ENCODE measurements at regions not wholly inside any gene's neighbourhood (a gene's known extent, or its start where the extent isn't known, plus 50 kb on each side); places are given as distances from the start of the nearest gene placed in this dataset.

DNA sequence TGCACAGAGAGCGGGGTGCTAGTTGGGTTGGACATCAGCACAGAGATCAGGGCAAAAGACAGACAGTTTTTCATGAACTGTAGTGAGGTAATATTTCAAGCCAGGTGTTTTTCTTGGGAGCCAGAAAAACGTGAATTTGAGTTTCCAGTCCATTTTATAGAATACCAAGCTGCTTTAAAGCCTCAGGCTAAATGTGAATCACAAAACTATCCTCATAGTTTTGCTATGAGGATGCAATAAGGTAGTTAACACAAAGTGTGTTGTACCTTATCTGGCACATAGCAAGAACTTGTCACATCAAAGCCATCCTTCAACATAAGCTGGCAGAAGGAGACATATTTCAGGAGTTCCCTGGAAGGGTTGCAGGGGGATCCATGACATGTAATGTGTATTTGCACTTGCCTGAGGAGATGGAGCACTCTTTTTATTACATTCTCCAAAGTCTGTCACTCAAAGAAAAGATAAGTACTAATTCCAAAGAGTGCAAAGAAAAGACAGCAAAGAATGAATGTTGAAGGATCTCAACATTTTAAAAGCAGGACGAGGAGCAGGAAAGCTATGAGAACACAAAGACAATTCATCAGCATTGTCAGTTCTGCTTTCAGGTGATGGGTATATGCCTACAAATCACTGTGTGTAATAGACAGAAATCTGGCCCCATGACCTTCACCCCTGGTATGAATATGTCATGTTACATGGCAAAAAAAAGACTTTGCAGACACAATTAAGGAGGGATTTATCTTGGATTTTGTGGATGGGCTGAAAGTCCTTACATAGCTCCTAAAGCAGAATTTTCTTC lies 1046.4 kb downstream of the NTRK3 start:
- no peak for DNase-seq (ENCODE audit: low read depth in 3 of 3, low spot score in 2 of 3)

DNA sequence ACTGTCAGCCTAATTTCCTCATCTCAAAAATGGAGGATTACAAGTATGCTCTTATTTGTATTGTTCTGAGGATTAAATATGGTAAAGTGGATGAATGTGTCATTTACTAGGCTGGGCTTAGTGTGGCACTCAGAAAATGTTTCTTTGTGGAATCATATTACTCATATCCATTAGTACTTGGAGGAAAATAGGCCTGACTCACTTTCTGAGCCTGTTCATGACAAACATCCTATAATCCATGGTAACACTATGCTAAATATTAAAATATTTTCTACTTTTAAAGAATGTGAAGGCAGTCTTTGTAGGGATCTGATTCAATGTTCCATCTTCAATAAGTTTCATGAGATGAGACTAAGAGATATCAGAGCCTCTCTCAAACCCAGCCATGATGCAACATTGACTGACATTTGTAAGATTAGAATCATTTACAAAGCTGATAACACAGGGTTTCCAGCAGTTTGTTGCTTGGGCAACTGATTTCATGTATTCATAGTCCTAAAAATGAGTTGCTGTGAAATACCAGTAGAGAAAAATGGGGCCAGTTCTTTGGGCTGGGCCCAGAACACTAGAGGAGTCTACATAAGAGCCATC lies 1048.5 kb downstream of the NTRK3 start:
- no peak for DNase-seq (ENCODE audit: low read depth in 3 of 3, low spot score in 2 of 3)

GRCh38 chr15:87207251-87207650 lies 1049.3 kb downstream of the NTRK3 start:
- DNase-seq (ENCODE audit: low read depth in 3 of 3, low spot score in 2 of 3), result no peak

GRCh38 chr15:87201986-87202385 lies 1054.6 kb downstream of the NTRK3 start:
- no peak for DNase-seq (ENCODE audit: low read depth in 3 of 3, low spot score in 2 of 3)

DNA sequence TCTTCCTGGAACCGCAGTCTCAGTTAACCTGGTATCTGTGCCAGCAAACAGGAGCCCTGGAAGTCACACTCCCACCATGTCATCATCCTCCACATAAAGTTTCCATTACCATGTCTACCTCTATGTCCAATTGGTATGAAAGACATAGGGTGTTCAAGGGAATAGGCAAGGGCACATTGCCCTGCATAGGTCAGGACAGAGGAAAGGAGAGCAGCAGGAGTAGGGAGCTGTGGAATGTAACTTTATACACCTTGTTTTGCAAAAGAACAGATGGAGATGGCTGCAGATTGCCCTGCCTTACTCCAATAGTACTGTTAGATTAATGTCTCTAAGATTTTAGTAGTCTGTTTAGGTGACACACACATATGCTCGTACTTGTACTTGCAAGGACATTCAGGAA lies 1056.4 kb downstream of the NTRK3 start:
- no peak for DNase-seq (ENCODE audit: low read depth in 3 of 3, low spot score in 2 of 3)

DNA sequence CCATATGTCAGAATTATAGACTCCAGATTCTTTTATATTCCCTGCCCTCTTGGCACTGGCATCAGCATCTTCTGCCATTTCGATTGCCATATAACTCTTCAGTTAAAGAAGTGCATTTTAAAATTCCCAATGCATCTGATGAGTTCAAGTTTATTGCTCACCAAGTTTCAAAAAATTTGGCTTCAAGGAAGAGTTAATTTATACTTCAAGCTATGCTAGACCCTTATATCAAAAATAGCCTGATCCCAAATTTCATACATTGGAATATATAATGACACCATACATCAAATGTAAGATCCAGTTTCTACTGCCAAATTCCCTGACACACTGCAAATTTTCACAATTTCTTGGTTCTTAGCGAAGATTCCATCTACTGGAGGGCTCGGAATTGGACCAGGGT lies 1058.6 kb downstream of the NTRK3 start:
- DNase-seq (ENCODE audit: low read depth in 3 of 3, low spot score in 2 of 3), result no peak

GRCh38 chr15:87196498-87196897 lies 1060.0 kb downstream of the NTRK3 start:
- DNase-seq (ENCODE audit: low read depth in 3 of 3, low spot score in 2 of 3), result no peak

DNA sequence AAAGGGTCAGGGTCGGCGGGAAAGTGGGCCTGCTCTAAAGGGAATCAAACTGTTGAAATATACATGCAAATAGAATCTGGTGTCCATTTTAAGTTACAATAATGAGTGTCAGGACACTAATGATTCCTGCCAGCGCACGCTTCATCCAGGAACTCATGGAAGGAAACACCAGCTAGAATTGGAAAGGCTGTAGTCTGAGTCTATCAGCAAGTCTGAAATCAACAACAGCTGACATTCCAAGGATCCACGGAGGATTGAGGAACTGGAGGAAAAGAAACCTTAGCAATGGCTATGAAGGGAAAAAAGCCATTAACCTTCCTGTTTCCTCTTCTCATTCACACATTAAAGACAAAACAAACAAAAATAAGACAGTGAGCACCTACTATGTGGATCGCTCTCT lies 1063.1 kb downstream of the NTRK3 start:
- DNase-seq (ENCODE audit: low read depth in 3 of 3, low spot score in 2 of 3), result no peak

- no peak for DNase-seq (ENCODE audit: low read depth in 3 of 3, low spot score in 2 of 3)
These were observed 1088.0 kb downstream of the AGBL1 start for GRCh38 chr15:87167706-87168105.

GRCh38 chr15:87167055-87167454 lies 1087.4 kb downstream of the AGBL1 start:
- DNase-seq (ENCODE audit: low read depth in 3 of 3, low spot score in 2 of 3), result no peak

DNA sequence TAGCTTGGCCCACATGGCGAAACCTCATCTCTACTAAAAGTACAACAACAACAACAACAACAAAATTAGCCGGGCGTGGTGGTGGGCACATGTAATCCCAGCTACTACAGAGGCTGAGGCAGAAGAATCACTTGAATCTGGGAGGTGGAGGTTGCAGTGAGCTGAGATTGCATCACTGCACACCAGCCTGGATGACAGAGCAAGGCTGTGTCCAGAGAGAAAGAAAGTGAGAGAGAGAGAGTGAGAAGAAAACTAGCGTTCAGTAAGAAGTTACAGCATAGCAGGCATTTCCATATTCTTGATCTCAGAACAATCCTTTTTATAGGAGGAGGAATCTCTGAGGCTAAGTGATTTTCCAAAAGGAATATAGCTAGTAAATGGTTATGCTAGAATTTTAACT lies 1076.1 kb downstream of the AGBL1 start:
- no peak for DNase-seq (ENCODE audit: low read depth in 3 of 3, low spot score in 2 of 3)

DNA sequence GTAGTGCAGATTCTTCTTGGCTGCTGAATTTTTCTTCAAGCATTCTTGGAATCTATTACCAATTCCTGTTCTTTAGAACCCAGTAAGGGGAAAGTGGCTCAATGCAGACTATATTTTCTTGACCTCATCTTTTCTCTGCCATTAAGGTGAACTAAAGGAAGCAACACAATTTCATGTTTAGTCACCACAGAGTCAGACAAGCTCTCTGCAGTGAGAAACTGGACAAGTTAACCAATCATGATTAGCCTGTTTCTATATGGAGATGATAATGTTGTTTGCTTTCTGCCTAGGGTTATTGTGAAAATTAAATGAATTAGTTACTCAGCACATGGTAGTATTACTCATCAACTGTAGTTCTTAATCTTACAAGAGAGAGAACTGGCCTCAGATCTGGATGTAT lies 1075.1 kb downstream of the AGBL1 start:
- DNase-seq (ENCODE audit: low read depth in 3 of 3, low spot score in 2 of 3), result no peak

GRCh38 chr15:87151202-87151748 lies 1071.6 kb downstream of the AGBL1 start:
- DNase-seq (ENCODE audit: low read depth in 3 of 3, low spot score in 2 of 3), result no peak

DNA sequence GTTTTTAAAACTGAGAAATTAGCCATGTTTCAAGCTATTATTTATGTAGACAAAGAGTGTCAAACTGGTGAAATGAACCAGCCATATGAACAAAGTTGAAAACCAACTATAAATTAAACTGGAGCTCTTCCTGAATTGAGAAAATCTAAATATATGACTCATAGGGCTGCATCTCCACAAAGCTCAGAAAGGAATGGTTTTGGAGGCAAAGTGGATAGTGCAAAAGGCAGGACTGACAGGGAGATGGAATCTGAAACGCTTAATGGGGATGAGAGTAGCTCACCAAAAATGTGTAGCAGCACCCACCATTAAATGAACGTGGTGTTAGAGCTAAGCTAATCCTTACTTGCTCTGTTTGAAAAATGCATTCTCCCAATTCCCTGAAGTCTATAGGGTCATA lies 1066.0 kb downstream of the AGBL1 start:
- no peak for DNase-seq (ENCODE audit: low read depth in 3 of 3, low spot score in 2 of 3)

- DNase-seq (ENCODE audit: low read depth in 3 of 3, low spot score in 2 of 3), result no peak
These were observed 1065.1 kb downstream of the AGBL1 start for GRCh38 chr15:87144775-87145174.

GRCh38 chr15:87142096-87142495 lies 1062.4 kb downstream of the AGBL1 start:
- DNase-seq (ENCODE audit: low read depth in 3 of 3, low spot score in 2 of 3), result no peak

GRCh38 chr15:87135109-87135508 lies 1055.4 kb downstream of the AGBL1 start:
- no peak for DNase-seq (ENCODE audit: low read depth in 3 of 3, low spot score in 2 of 3)

DNA sequence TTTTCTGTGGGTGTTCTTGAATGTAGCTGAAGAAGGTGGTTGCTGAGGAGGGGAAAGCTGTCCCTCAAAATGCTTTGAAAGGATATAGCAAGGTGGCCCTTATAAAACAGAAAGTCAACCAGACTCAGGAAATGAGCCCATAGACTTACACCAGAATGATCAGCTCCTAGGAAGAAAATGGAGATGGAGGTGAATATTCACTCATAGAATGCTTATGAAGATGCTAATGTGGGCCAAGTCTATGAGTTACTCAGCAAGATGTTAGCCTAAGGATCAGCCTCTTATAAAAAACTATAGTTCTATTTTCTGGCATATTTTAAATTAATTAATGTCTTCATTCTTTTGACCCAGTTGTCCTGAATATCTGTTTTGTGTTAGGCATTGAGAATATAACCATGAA lies 1054.0 kb downstream of the AGBL1 start:
- no peak for DNase-seq (ENCODE audit: low read depth in 3 of 3, low spot score in 2 of 3)

DNA sequence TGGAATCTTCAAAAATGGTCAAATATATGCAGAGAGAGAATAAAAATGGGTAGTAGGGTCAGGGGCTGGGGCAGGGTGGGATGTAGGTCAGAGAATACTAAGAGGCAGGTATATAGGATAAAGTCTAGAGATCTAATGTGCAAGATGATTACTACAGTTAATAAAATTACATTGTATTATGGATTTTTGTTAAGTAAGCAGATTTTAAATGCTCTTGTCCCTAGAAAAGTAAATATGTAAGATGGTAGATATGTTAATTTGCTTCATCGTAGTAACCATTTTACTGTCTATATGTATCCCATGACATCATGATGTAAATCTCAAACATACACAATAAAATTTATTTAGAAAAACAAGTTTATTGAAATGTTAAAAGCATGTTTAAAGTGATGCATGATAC lies 1051.4 kb downstream of the AGBL1 start:
- no peak for DNase-seq (ENCODE audit: low read depth in 3 of 3, low spot score in 2 of 3)

DNA sequence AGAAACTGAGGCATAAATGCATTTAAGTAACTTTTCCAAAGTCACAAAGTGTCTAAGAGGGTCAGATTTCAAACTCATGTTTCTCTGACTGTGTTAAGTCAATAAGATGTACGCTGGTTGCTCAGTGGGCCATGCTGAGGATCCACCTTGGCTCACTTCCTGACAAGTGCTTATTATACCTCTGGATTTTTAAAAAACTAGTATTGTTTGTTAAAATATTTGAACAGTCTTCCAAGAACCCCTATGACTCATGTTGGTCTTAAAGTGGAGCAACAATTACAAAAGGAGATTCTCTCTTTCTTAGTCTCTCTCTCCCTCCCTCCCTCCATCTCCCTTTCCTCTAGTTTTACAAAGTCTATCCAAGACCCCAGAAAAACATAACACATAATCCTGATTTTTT lies 1050.2 kb downstream of the AGBL1 start:
- DNase-seq (ENCODE audit: low read depth in 3 of 3, low spot score in 2 of 3), result no peak

- no peak for DNase-seq (ENCODE audit: low read depth in 3 of 3, low spot score in 2 of 3)
These were observed 1044.2 kb downstream of the AGBL1 start for GRCh38 chr15:87123676-87124382.

DNA sequence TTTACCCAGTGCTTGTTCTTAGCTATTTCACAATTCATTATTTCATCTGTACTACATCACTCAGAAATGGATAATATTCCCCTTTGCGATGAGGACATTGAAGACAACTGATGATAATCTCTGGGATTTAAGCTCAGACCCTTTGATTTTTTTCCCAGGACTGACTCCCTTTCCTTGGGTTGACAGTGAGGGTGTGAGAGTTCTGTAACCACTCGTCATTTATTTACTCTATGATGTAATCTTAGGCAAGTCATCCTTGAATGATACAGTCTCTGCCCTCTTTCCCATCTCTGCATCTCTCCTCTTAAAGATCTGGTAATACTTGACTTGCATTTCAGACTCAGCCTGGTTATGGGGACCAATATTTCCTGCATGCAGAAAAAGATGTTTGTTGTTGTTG lies 1041.7 kb downstream of the AGBL1 start:
- no peak for DNase-seq (ENCODE audit: low read depth in 3 of 3, low spot score in 2 of 3)

Data from right renal cortex interstitium (tissue), 3 donors.